WI38 (cell line): ENCODE measurements at regions not wholly inside any gene's neighbourhood (a gene's known extent, or its start where the extent isn't known, plus 50 kb on each side); places are given as distances from the start of the nearest gene placed in this dataset.

Experiments
- H3K4me3 ChIP-seq: 2 replicates; pipeline ENCODE4 v1.5.1; 2011; ENCODE audit warnings: low read depth, mild to moderate bottlenecking, control low read depth, low read length
- TF ChIP-seq, protein P1 (sequence below): IDR thresholded peaks from 2 replicates; pipeline ENCODE4 v1.5.1; 2012; ENCODE audit warnings: low read depth, mild to moderate bottlenecking, control low read depth, low read length

DNA sequence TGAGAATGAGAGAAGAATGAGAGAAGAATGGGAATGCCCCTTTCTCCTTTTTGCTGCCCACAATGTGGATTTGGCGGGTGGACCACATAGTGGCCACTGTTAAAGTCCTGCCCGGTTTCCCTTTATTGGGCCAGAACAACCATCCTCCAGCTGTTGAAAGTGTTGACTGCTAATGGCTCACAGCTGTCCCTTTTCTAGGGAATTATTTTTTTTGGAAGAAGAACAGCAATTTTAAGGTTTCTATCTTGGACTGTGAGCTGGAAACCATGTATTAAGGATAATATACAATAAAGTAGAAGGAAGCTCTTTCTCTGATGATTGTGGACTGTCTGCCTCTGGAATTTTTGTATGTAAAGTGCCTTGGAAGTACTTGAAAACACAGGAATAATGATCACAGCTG, 185.9 kb downstream of the DMRT2 start:
- no peak overlapping the region for H3K4me3 ChIP-seq
- TF ChIP-seq, protein P1, sequence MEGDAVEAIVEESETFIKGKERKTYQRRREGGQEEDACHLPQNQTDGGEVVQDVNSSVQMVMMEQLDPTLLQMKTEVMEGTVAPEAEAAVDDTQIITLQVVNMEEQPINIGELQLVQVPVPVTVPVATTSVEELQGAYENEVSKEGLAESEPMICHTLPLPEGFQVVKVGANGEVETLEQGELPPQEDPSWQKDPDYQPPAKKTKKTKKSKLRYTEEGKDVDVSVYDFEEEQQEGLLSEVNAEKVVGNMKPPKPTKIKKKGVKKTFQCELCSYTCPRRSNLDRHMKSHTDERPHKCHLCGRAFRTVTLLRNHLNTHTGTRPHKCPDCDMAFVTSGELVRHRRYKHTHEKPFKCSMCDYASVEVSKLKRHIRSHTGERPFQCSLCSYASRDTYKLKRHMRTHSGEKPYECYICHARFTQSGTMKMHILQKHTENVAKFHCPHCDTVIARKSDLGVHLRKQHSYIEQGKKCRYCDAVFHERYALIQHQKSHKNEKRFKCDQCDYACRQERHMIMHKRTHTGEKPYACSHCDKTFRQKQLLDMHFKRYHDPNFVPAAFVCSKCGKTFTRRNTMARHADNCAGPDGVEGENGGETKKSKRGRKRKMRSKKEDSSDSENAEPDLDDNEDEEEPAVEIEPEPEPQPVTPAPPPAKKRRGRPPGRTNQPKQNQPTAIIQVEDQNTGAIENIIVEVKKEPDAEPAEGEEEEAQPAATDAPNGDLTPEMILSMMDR = no peak

DNA sequence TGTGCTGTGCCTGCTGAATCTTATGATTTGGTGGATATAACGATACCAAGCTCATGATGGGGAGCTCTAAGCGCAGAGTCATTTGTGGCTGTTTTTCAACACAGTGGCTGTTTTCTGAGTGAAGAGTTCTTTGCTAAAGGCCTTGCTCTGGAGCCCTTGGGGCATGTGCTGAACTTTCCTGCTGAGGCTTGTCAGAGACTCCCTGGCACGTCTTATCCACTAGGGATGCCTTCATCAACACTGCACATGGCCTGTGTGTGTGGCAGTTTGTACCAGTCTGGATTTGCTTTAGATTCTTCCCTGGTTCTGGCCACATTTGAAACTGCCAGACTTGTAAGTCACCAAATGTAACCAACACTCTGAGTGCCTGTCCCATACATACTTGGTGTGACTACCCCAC, 188.2 kb downstream of the DMRT2 start:
- TF ChIP-seq, protein P1 = no peak
- no peak overlapping the region for H3K4me3 ChIP-seq

GRCh38 chr9:1248743-1249142, 198.6 kb downstream of the DMRT2 start:
- TF ChIP-seq, protein P1 = no peak
- H3K4me3 ChIP-seq = no peak overlapping the region

- TF ChIP-seq, protein P1 = no peak
- no peak overlapping the region for H3K4me3 ChIP-seq
These were observed 203.2 kb downstream of the DMRT2 start for GRCh38 chr9:1253064-1253979.

GRCh38 chr9:1254071-1254470, 203.9 kb downstream of the DMRT2 start:
- TF ChIP-seq, protein P1 = no peak
- no peak overlapping the region for H3K4me3 ChIP-seq

DNA sequence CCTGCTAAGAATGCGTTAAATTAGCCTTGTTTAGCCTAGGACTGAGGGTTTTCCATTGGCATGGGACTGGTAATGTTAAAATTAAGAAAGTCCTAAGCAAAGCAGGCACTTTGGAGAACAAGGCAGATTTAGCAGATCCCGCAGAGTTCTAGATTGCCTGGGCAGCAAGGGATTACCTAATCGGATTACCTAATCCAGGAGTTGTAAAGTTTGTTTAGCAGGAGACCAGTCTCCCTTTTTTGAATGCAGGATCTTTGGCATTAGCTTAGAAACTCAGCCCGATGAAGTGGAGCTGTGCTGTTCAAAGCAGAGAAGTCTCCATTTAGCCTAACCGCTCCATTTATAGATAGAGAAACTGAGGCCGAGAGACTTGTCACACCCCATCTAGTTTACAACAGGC, 206.0 kb downstream of the DMRT2 start:
- TF ChIP-seq, protein P1 = no peak
- no peak overlapping the region for H3K4me3 ChIP-seq

DNA sequence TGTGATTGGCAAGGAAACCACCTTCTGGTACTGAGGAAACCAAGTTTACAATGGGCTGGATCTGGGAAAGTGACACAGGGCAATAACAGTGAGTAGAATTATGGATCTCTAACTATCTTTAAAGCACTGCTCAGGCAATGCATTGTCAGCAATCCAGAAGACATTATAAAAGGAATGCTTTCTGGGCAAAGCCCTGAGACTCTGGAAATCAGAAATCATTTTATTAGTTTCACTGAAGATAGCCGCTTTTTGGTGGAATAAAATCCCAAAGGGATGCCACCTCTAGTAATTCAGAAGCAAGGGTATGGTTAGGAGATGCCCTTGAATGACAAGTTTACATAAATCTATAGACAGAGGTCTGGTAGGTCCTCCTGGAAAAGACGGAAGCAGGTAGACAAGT, 211.1 kb downstream of the DMRT2 start:
- TF ChIP-seq, protein P1 = no peak
- no peak overlapping the region for H3K4me3 ChIP-seq
